Activated CD4-positive, alpha-beta T cell treated with anti-CD3 and anti-CD28 coated beads, Interleukin-2, amount 50 U/mL, for 16 hours (primary cell): ENCODE measurements at regions not wholly inside any gene's neighbourhood (a gene's known extent, or its start where the extent isn't known, plus 50 kb on each side); places are given as distances from the start of the nearest gene placed in this dataset.
"Not testable (repeated sequence)": the region's sequence is repeated elsewhere in the genome, so short reads cannot be mapped to it uniquely, and the experiment has no call there.

Experiments used
- DNase-seq: peaks from one replicate; pipeline ENCODE4 v3.0.0-alpha.2; 2020

- no peak for DNase-seq
Measured at GRCh38 chr2:193885419-193885818, 1690.7 kb upstream of the TMEFF2 start.

GRCh38 chr2:193883820-193884219 is 1689.1 kb upstream of the TMEFF2 start:
- DNase-seq: no peak

GRCh38 chr2:193876980-193877379 is 1682.2 kb upstream of the TMEFF2 start:
- no peak for DNase-seq

- DNase-seq: no peak
Measured at GRCh38 chr2:193869564-193869963, 1674.8 kb upstream of the TMEFF2 start.

- no peak for DNase-seq
Measured at GRCh38 chr2:193868833-193869232, 1674.1 kb upstream of the TMEFF2 start.

GRCh38 chr2:193868132-193868531 is 1673.4 kb upstream of the TMEFF2 start:
- DNase-seq: no peak

- DNase-seq: no peak
Measured at GRCh38 chr2:193867454-193867853, 1672.7 kb upstream of the TMEFF2 start.

- DNase-seq: no peak
Measured at GRCh38 chr2:193861557-193861956, 1666.8 kb upstream of the TMEFF2 start.

GRCh38 chr2:193847991-193848390 is 1653.3 kb upstream of the TMEFF2 start:
- no peak for DNase-seq

- no peak for DNase-seq
Measured at GRCh38 chr2:193847130-193847529, 1652.4 kb upstream of the TMEFF2 start.

GRCh38 chr2:193845604-193846003 is 1650.9 kb upstream of the TMEFF2 start:
- DNase-seq: no peak

- DNase-seq: no peak
Measured at GRCh38 chr2:193843675-193844074, 1648.9 kb upstream of the TMEFF2 start.

- DNase-seq: no peak
Measured at GRCh38 chr2:193841384-193842150, 1646.8 kb upstream of the TMEFF2 start.

GRCh38 chr2:193837111-193837738 is 1642.5 kb upstream of the TMEFF2 start:
- DNase-seq: no peak

GRCh38 chr2:193836424-193837006 is 1641.8 kb upstream of the TMEFF2 start:
- DNase-seq: not testable (repeated sequence)

GRCh38 chr2:193833895-193834294 is 1639.2 kb upstream of the TMEFF2 start:
- DNase-seq: not testable (repeated sequence)

- no peak for DNase-seq
Measured at GRCh38 chr2:193824474-193824873, 1629.7 kb upstream of the TMEFF2 start.

GRCh38 chr2:193818801-193819499 is 1624.2 kb upstream of the TMEFF2 start:
- no peak for DNase-seq

GRCh38 chr2:193816008-193816407 is 1621.3 kb upstream of the TMEFF2 start:
- DNase-seq: no peak

- DNase-seq: no peak
Measured at GRCh38 chr2:193810533-193810932, 1615.8 kb upstream of the TMEFF2 start.

GRCh38 chr2:193808877-193809276 is 1614.1 kb upstream of the TMEFF2 start:
- DNase-seq: no peak

- DNase-seq: no peak
Measured at GRCh38 chr2:193806088-193806774, 1611.5 kb upstream of the TMEFF2 start.

- no peak for DNase-seq
Measured at GRCh38 chr2:193796847-193797246, 1602.1 kb upstream of the TMEFF2 start.
